ENCODE measurements at regions not wholly inside any gene's neighbourhood (a gene's known extent, or its start where the extent isn't known, plus 50 kb on each side); places are given as distances from the start of the nearest gene placed in this dataset.
"Not testable (repeated sequence)": the region's sequence is repeated elsewhere in the genome, so short reads cannot be mapped to it uniquely, and the experiment has no call there.

GRCh38 chr6:85357651-85358050 lies 92.2 kb upstream of the NT5E start:
- no peak for DNase-seq

GRCh38 chr6:85356743-85357142 lies 93.1 kb upstream of the NT5E start:
- not testable (repeated sequence) for DNase-seq

GRCh38 chr6:85355816-85356215 lies 94.1 kb upstream of the NT5E start:
- no peak for DNase-seq

GRCh38 chr6:85354761-85355618 lies 94.9 kb upstream of the NT5E start:
- DNase-seq, result peak in 41 of 51 donors; percentile 1 to 61 (median 23)

GRCh38 chr6:85353012-85353411 lies 96.9 kb upstream of the NT5E start:
- no peak for DNase-seq

- DNase-seq, result no peak
These were observed 101.2 kb upstream of the NT5E start for GRCh38 chr6:85348643-85349042.

GRCh38 chr6:85347812-85348211 lies 102.1 kb upstream of the NT5E start:
- no peak for DNase-seq

- DNase-seq, result no peak
These were observed 103.7 kb upstream of the NT5E start for GRCh38 chr6:85346196-85346595.

- DNase-seq, result no peak
These were observed 104.9 kb upstream of the NT5E start for GRCh38 chr6:85344996-85345395.

GRCh38 chr6:85343428-85343827 lies 106.5 kb upstream of the NT5E start:
- DNase-seq, result no peak

- no peak for DNase-seq
These were observed 120.7 kb upstream of the NT5E start for GRCh38 chr6:85329196-85329595.

- not testable (repeated sequence) for DNase-seq
These were observed 124.1 kb upstream of the NT5E start for GRCh38 chr6:85325811-85326210.

GRCh38 chr6:85323435-85324040 lies 126.3 kb upstream of the NT5E start:
- peak in 41 of 51 donors; percentile 0 to 74 (median 28) for DNase-seq

GRCh38 chr6:85322446-85323105 lies 127.3 kb upstream of the NT5E start:
- no peak for DNase-seq

GRCh38 chr6:85321906-85322305 lies 128.0 kb upstream of the NT5E start:
- no peak for DNase-seq

- DNase-seq, result no peak
These were observed 135.3 kb upstream of the NT5E start for GRCh38 chr6:85314586-85314985.

GRCh38 chr6:85300581-85300980 lies 149.3 kb upstream of the NT5E start:
- DNase-seq, result no peak

- no peak for DNase-seq
These were observed 151.3 kb upstream of the NT5E start for GRCh38 chr6:85298553-85298952.

GRCh38 chr6:85291326-85291725 lies 158.6 kb upstream of the NT5E start:
- DNase-seq, result no peak

- no peak for DNase-seq
These were observed 162.2 kb upstream of the NT5E start for GRCh38 chr6:85287654-85288053.

- DNase-seq, result no peak
These were observed 162.7 kb upstream of the NT5E start for GRCh38 chr6:85287158-85287557.

GRCh38 chr6:85286507-85286906 lies 163.4 kb upstream of the NT5E start:
- not testable (repeated sequence) for DNase-seq

GRCh38 chr6:85285934-85286333 lies 163.9 kb upstream of the NT5E start:
- DNase-seq, result no peak
